ENCODE measurements at regions not wholly inside any gene's neighbourhood (a gene's known extent, or its start where the extent isn't known, plus 50 kb on each side); places are given as distances from the start of the nearest gene placed in this dataset.

DNA sequence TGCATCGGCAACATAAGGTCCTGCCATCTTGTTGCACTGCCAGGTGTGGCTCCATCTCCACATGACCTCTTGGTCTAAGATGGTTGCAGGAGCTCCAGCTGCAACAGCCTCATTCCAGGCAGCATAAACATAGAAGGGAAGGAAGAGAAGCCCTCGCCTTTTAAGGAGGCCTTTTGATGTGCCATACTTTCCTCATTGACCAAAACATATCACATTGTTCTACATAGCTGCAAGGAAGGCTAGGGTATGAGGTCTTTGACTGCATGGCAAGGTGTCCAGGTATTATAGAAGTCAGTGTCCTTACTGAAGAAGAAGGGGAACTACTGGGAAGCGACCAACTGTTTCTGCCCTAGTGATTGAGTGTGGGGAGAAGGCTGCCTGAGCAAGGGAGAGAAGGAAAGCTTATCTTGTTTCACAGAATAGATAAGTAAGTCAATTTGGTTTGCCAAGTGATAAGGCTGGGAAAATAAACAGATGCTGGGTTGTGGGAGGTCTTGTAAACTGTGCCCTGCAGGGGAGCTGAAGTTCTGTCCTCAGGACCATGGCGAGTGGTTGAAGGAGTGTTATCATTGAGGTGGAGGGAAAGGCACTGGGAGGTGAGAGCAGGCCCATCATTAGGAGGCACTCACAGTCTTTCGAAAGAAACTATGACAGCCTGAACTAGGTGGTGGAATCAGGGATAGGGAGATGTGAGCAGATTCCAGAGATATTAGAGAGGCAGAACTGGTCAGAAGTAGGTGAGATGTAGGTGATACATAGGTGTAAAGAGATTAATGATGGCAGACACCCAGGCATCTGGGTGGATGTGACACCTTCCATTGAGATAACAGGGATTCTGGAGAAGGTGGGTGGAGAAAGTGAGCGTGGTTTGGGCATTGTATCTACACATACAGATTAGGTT is 93.8 kb upstream of the IGF1R start:
- DNase-seq (ENCODE audit: low read depth in 2 of 2), result no peak

DNA sequence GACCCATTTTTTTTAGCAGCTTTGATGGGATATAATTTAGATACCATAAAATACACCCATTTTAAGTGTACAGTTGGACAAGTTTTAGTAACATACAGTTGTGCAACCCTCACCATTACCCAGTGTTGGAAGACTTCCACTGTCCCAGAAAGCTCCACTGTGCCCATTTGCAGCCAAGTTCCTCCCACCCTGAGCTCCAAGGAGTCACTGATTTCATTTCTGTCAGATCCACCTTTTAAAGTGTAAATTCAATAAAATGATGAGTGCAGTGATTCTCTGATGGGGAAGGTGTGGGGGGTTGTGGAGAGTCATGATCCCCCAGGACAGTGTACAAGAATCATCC is 93.2 kb upstream of the IGF1R start:
- DNase-seq (ENCODE audit: low read depth in 2 of 2), result no peak

DNA sequence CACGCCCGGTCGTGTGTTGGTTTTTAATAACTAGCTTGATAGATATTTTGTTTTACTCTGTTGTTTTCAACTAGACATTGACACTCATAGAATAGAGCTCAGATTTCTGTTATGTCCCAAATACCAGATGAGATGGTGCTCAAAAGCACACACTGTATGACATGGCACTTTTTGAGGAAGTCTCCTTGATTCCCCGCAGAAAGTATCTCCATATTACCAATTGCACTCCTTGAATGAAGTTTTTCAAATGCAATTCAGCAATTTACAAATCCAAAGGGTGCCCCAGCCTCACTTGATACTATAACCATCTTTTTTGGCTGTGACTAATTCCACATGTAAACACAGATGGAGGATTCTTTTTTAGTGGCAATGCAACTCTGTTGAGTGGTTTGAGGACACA is 92.0 kb upstream of the IGF1R start:
- no peak for DNase-seq (ENCODE audit: low read depth in 2 of 2)

- DNase-seq (ENCODE audit: low read depth in 2 of 2), result no peak
These were observed 88.0 kb upstream of the IGF1R start for GRCh38 chr15:98560338-98560737.

GRCh38 chr15:98561169-98561941 is 87.0 kb upstream of the IGF1R start:
- DNase-seq (ENCODE audit: low read depth in 2 of 2), result no peak

DNA sequence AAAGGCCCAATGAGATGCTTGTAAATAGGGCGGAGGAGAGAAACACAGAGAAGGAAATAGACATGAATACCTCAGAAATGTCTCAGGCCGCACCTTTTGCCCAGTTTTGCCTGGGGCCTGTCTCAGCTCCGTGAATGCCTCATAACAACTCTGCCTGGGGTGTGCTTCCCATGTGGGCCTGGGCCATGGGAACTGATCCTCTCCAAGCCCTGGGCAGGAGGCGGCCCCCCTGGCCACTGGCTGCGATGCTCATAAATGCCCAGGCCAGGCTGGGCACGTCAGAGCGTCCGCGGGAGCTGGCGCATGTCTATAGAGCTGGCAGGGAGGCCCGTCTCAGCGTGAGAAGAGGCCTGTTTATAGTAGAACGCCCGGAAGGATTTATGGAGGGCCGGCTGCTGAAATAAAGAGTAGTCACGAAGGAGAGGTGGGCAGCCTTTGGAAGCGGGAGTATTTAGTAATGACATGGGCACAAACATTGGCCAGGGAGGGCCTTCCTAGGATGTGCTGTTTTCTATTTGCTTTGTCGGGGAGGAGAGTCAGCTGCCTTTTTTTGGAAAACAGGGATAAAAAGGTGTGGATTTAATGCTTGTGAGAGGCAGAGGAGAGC is 85.9 kb upstream of the IGF1R start:
- DNase-seq (ENCODE audit: low read depth in 2 of 2), result no peak

DNA sequence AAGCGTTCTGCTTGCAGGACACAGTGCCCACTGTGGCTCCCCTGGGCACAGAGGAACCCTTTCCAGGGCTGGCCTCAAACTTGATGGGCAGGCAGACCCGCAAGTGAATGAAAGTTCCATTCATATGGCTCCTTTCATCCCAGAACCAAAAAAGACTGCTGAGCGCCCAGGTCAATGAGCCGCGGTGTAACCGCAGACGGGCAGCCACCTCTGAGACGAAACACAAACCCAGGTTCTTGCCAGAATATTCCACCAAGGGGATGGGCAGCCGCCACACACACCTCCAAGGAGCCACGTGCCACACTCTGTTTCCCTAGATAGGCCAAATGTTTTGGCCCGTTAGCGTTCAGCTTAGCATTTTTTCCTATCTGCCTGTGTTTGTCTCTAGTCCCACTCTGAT is 82.8 kb upstream of the IGF1R start:
- DNase-seq (ENCODE audit: low read depth in 2 of 2), result no peak

- DNase-seq (ENCODE audit: low read depth in 2 of 2), result no peak
These were observed 80.4 kb upstream of the IGF1R start for GRCh38 chr15:98567951-98568350.

GRCh38 chr15:98568382-98569017 is 79.8 kb upstream of the IGF1R start:
- DNase-seq (ENCODE audit: low read depth in 2 of 2), result no peak

GRCh38 chr15:98570119-98570518 is 78.2 kb upstream of the IGF1R start:
- no peak for DNase-seq (ENCODE audit: low read depth in 2 of 2)

DNA sequence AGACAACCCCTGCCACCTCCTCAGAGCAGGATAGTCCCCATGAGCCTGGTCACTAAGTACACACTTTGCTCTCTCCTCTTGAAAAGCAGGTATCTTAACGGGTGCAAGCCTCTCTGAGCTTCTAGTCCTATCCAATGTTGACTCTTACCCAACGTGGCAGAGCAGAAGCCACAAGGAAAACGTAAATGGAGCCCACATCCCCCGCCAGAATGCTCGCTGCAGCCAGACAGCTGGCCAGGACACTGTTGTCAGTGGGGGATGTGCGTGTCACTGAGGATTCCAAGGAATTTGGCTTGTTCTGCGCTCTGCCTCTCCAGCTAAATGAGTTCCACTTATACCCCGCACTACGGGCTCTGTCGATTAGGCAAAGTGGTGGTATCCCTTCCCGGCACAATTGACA is 67.8 kb upstream of the IGF1R start:
- DNase-seq (ENCODE audit: low read depth in 2 of 2), result no peak

DNA sequence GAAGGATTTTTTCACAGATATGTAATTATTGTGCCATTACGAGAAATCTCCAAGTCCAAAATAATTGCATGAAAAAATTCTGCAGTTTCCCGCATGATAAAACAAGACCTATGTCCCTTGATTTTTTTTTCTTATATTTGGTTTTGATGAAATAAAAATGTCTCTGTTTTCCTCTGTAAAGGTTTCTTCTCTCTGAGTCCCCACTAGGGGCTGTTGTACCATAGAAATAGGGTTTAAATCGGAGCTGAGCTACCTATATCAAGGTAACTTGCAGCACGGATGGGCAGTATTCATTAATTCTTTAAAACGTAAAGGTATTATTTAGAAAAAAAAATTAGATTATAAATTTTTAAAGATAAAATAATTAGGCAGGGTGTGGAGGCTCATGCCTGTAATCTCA is 66.6 kb upstream of the IGF1R start:
- DNase-seq (ENCODE audit: low read depth in 2 of 2), result no peak

DNA sequence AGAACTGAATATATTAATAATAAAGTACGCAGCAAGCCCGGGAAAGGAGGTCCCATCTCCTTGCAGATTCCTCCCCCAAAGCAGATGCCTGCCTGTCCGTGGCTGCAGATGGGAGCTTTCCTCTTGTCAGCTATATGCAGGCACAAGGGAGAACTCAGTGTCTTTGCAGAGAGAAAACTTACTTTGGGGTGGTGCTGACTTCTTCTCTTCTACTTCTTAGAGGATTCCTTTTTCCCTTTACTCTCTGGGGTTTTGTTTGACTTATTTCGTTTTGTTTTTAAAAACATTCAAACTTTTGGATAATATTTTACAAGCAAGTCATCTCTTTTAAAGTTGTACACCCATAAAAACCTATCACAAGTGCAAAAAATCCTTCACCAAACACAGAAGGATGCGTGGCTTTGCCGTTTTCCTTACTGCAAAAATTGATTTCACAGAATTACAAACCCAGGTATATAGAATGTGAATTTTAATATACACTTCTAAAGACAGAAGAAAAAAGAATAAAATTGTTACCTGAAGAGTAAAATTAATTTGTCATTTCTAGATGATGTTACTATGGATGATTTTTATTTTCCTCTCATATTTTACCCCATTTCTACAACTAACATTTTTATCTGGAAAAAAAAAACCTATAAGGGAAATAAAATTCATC is 65.3 kb upstream of the IGF1R start:
- DNase-seq (ENCODE audit: low read depth in 2 of 2), result no peak

DNA sequence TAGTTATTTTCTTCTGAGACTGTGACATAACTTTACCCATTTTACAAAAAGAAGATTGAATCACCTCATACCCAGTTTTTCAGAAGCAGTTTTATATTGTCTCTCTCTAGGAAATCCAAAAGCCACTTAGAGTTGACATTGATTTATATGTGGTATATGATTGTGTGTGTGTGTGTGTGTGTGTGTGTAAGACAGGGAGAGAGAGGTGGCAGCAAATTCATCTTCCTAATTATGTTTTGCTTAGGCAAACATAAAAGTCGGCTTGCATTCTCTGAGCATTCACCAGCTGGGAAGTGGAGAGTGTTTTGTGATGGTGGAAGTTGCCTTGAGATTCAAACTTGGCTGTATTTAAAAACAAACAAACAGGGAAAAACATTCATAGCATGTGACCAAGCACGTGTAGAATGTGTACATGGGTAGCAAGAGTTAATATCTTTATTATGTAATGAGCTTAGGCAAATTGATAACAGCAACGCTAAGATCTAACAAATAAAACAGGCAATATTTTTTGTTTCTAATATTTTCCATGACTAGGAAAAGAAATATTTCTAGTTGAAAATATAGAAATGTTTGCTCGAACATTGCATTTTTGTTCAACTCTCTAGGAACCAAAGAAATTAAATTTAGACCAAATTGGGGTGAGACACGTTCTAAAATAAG is 64.4 kb upstream of the IGF1R start:
- DNase-seq (ENCODE audit: low read depth in 2 of 2), result no peak

DNA sequence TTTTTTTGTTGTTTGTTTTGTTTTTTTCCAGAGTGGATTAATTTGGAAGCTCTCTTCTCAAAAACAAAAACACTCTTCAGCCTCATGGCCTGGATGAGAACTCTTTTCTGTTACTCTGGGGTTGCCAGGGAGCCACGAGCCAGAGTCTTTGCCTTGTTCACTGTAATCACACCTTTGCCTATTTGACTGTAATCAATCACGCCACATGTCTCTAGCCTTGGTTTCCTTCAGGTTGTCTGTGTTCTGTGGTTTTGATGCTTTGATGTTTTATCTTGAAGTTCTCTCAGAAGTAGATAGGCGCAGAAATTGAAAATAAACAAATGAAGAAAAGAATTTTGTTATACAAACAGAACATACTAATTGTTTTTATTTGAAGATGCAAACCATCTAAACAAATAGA is 62.3 kb upstream of the IGF1R start:
- no peak for DNase-seq (ENCODE audit: low read depth in 2 of 2)

DNA sequence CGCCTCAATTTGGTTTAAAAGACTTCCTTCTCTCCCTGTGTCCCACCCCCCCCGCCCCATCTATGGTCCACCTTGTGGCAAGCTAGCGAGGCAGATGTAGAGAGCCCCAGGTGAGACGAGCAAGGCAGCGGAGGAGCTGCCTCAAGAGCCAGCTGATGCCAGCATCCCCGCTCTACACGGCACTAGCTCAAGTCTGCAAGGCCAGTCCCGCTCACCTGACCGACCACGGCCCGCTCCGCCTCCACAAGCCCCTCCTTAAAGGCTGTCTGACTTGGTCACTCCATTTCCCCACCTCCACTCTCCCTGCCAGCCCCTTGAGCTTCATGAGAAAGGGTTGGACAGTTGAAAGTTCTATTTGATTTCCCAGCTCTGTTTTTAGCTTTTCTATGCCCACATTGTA is 56.2 kb upstream of the IGF1R start:
- DNase-seq (ENCODE audit: low read depth in 2 of 2), result no peak

GRCh38 chr15:98596131-98596530 is 52.2 kb upstream of the IGF1R start:
- DNase-seq (ENCODE audit: low read depth in 2 of 2), result no peak

- DNase-seq (ENCODE audit: low read depth in 2 of 2), result no peak
These were observed 51.4 kb upstream of the IGF1R start for GRCh38 chr15:98596885-98597392.

GRCh38 chr15:98597666-98598065 is 50.7 kb upstream of the IGF1R start:
- DNase-seq (ENCODE audit: low read depth in 2 of 2), result no peak
